ENCODE measurements at regions not wholly inside any gene's neighbourhood (a gene's known extent, or its start where the extent isn't known, plus 50 kb on each side); places are given as distances from the start of the nearest gene placed in this dataset.
"Not testable (repeated sequence)": the region's sequence is repeated elsewhere in the genome, so short reads cannot be mapped to it uniquely, and the experiment has no call there.

GRCh38 chr11:95641495-95641894 lies 148.1 kb downstream of the FAM76B start:
- Histone ChIP-seq H3K4me3 (ENCODE audit: low read length) (no peak overlapping the region), H3K9ac (ENCODE audit: low read depth, low read length) (no peak overlapping the region), H3K9me3 (ENCODE audit: insufficient read depth, low read depth, low read length) (no peaks in the 10 kb centered on the region), H3K27me3 (ENCODE audit: insufficient read depth, low read length) (no peaks in the 10 kb centered on the region), H3K36me3 (ENCODE audit: insufficient read depth, low read depth, low read length) (no peaks in the 10 kb centered on the region), H3K27ac (ENCODE audit: low read length) (no peak overlapping the region), H3K4me1 (ENCODE audit: insufficient read depth, low read length) (no peaks in the 10 kb centered on the region)

GRCh38 chr11:95638501-95638900 lies 151.1 kb downstream of the FAM76B start:
- Histone ChIP-seq H3K4me1 (ENCODE audit: insufficient read depth, low read length) (no peaks in the 10 kb centered on the region; the same call in 1 of the 2 replicates), H3K9me3 (ENCODE audit: insufficient read depth, low read depth, low read length) (no peaks in the 10 kb centered on the region), H3K4me3 (ENCODE audit: low read length) (no peak overlapping the region), H3K9ac (ENCODE audit: low read depth, low read length) (no peak overlapping the region), H3K27ac (ENCODE audit: low read length) (no peak overlapping the region), H3K27me3 (ENCODE audit: insufficient read depth, low read length) (no peaks in the 10 kb centered on the region), H3K36me3 (ENCODE audit: insufficient read depth, low read depth, low read length) (no peaks in the 10 kb centered on the region)

- Histone ChIP-seq H3K36me3 (ENCODE audit: insufficient read depth, low read depth, low read length) (no peaks in the 10 kb centered on the region), H3K4me1 (ENCODE audit: insufficient read depth, low read length) (0 out of 2 replicates have a peak, but pooled peaks cover 3% of the 10 kb centered on the region), H3K9me3 (ENCODE audit: insufficient read depth, low read depth, low read length) (no peaks in the 10 kb centered on the region), H3K27ac (ENCODE audit: low read length) (no peak overlapping the region), H3K27me3 (ENCODE audit: insufficient read depth, low read length) (no peaks in the 10 kb centered on the region), H3K4me3 (ENCODE audit: low read length) (0 out of 2 replicates have a peak overlapping the region, but pooled peaks have one; percentile 5), H3K9ac (ENCODE audit: low read depth, low read length) (peak overlapping the region; percentile 47)
Observed at GRCh38 chr11:95625164-95625900, 164.2 kb downstream of the FAM76B start.

- no peak overlapping the region for H3K27ac ChIP-seq (ENCODE audit: low read length)
- H3K9me3 ChIP-seq (ENCODE audit: insufficient read depth, low read depth, low read length) = no peaks in the 10 kb centered on the region
- H3K9ac ChIP-seq (ENCODE audit: low read depth, low read length) = no peak overlapping the region
- H3K36me3 ChIP-seq (ENCODE audit: insufficient read depth, low read depth, low read length) = no peaks in the 10 kb centered on the region
- H3K4me1 ChIP-seq (ENCODE audit: insufficient read depth, low read length) = peaks cover 6% of the 10 kb centered on the region; the same call in 1 of the 2 replicates
- no peak overlapping the region for H3K4me3 ChIP-seq (ENCODE audit: low read length)
- H3K27me3 ChIP-seq (ENCODE audit: insufficient read depth, low read length) = no peaks in the 10 kb centered on the region
Observed at GRCh38 chr11:95616256-95616804, 173.3 kb downstream of the FAM76B start.

GRCh38 chr11:95611827-95612226 lies 177.8 kb downstream of the FAM76B start:
- H3K27me3 ChIP-seq (ENCODE audit: insufficient read depth, low read length) = no peaks in the 10 kb centered on the region
- no peak overlapping the region for H3K9ac ChIP-seq (ENCODE audit: low read depth, low read length)
- peaks cover 17% of the 10 kb centered on the region; the same call in 1 of the 2 replicates for H3K4me1 ChIP-seq (ENCODE audit: insufficient read depth, low read length)
- no peak overlapping the region for H3K27ac ChIP-seq (ENCODE audit: low read length)
- no peaks in the 10 kb centered on the region for H3K9me3 ChIP-seq (ENCODE audit: insufficient read depth, low read depth, low read length)
- H3K4me3 ChIP-seq (ENCODE audit: low read length) = no peak overlapping the region
- no peaks in the 10 kb centered on the region for H3K36me3 ChIP-seq (ENCODE audit: insufficient read depth, low read depth, low read length)

- H3K9ac ChIP-seq (ENCODE audit: low read depth, low read length); H3K9me3 ChIP-seq (ENCODE audit: insufficient read depth, low read depth, low read length); H3K27me3 ChIP-seq (ENCODE audit: insufficient read depth, low read length); H3K27ac ChIP-seq (ENCODE audit: low read length); H3K36me3 ChIP-seq (ENCODE audit: insufficient read depth, low read depth, low read length); H3K4me3 ChIP-seq (ENCODE audit: low read length): not testable (repeated sequence)
- H3K4me1 ChIP-seq (ENCODE audit: insufficient read depth, low read length) = peaks cover 15% of the 10 kb centered on the region; the same call in 1 of the 2 replicates
Observed at GRCh38 chr11:95610185-95610584, 179.4 kb downstream of the FAM76B start.

GRCh38 chr11:95608093-95608492 lies 181.5 kb downstream of the FAM76B start:
- no peak overlapping the region for H3K4me3 ChIP-seq (ENCODE audit: low read length)

GRCh38 chr11:95606824-95607223 lies 182.8 kb downstream of the FAM76B start:
- H3K4me3 ChIP-seq (ENCODE audit: low read length) = no peak overlapping the region
- no peaks in the 10 kb centered on the region for H3K36me3 ChIP-seq (ENCODE audit: insufficient read depth, low read depth, low read length)
- no peak overlapping the region for H3K27ac ChIP-seq (ENCODE audit: low read length)
- H3K9ac ChIP-seq (ENCODE audit: low read depth, low read length) = no peak overlapping the region
- H3K9me3 ChIP-seq (ENCODE audit: insufficient read depth, low read depth, low read length) = no peaks in the 10 kb centered on the region
- H3K27me3 ChIP-seq (ENCODE audit: insufficient read depth, low read length) = no peaks in the 10 kb centered on the region
- H3K4me1 ChIP-seq (ENCODE audit: insufficient read depth, low read length) = peaks cover 15% of the 10 kb centered on the region; the same call in 1 of the 2 replicates

More at GRCh38 chr11:95608093-95608492, 181.5 kb downstream of the FAM76B start:
- no peaks in the 10 kb centered on the region for H3K36me3 ChIP-seq (ENCODE audit: insufficient read depth, low read depth, low read length)
- H3K9ac ChIP-seq (ENCODE audit: low read depth, low read length) = no peak overlapping the region
- peaks cover 15% of the 10 kb centered on the region; the same call in 1 of the 2 replicates for H3K4me1 ChIP-seq (ENCODE audit: insufficient read depth, low read length)
- H3K9me3 ChIP-seq (ENCODE audit: insufficient read depth, low read depth, low read length) = no peaks in the 10 kb centered on the region
- H3K27ac ChIP-seq (ENCODE audit: low read length) = no peak overlapping the region
- no peaks in the 10 kb centered on the region for H3K27me3 ChIP-seq (ENCODE audit: insufficient read depth, low read length)

- Histone ChIP-seq H3K4me1 (ENCODE audit: insufficient read depth, low read length) (peaks cover 15% of the 10 kb centered on the region; the same call in 1 of the 2 replicates), H3K27ac (ENCODE audit: low read length) (no peak overlapping the region)
Observed at GRCh38 chr11:95605271-95605940, 184.2 kb downstream of the FAM76B start.

GRCh38 chr11:95599959-95600586 lies 189.5 kb downstream of the FAM76B start:
- Histone ChIP-seq H3K9ac (ENCODE audit: low read depth, low read length) (no peak overlapping the region), H3K9me3 (ENCODE audit: insufficient read depth, low read depth, low read length) (no peaks in the 10 kb centered on the region)

More at GRCh38 chr11:95605271-95605940, 184.2 kb downstream of the FAM76B start:
- Histone ChIP-seq H3K9me3 (ENCODE audit: insufficient read depth, low read depth, low read length) (no peaks in the 10 kb centered on the region), H3K27me3 (ENCODE audit: insufficient read depth, low read length) (no peaks in the 10 kb centered on the region), H3K4me3 (ENCODE audit: low read length) (no peak overlapping the region), H3K9ac (ENCODE audit: low read depth, low read length) (no peak overlapping the region), H3K36me3 (ENCODE audit: insufficient read depth, low read depth, low read length) (no peaks in the 10 kb centered on the region)

GRCh38 chr11:95595973-95596489 lies 193.6 kb downstream of the FAM76B start:
- no peak overlapping the region for H3K27ac ChIP-seq (ENCODE audit: low read length)

More at GRCh38 chr11:95599959-95600586, 189.5 kb downstream of the FAM76B start:
- no peak overlapping the region for H3K4me3 ChIP-seq (ENCODE audit: low read length)
- H3K27me3 ChIP-seq (ENCODE audit: insufficient read depth, low read length) = no peaks in the 10 kb centered on the region
- H3K27ac ChIP-seq (ENCODE audit: low read length) = no peak overlapping the region
- no peaks in the 10 kb centered on the region for H3K36me3 ChIP-seq (ENCODE audit: insufficient read depth, low read depth, low read length)
- H3K4me1 ChIP-seq (ENCODE audit: insufficient read depth, low read length) = no peaks in the 10 kb centered on the region

More at GRCh38 chr11:95595973-95596489, 193.6 kb downstream of the FAM76B start:
- Histone ChIP-seq H3K9ac (ENCODE audit: low read depth, low read length) (no peak overlapping the region), H3K9me3 (ENCODE audit: insufficient read depth, low read depth, low read length) (no peaks in the 10 kb centered on the region), H3K36me3 (ENCODE audit: insufficient read depth, low read depth, low read length) (no peaks in the 10 kb centered on the region), H3K4me1 (ENCODE audit: insufficient read depth, low read length) (peaks cover 7% of the 10 kb centered on the region; the same call in 1 of the 2 replicates), H3K27me3 (ENCODE audit: insufficient read depth, low read length) (no peaks in the 10 kb centered on the region), H3K4me3 (ENCODE audit: low read length) (no peak overlapping the region)

Measured in iPS-20b (cell line).